ENCODE measurements at regions not wholly inside any gene's neighbourhood (a gene's known extent, or its start where the extent isn't known, plus 50 kb on each side); places are given as distances from the start of the nearest gene placed in this dataset.

- TF ChIP-seq CTCF (IDR thresholded peaks at IDR 0.05; ENCODE audit: insufficient read depth, low read depth, low read length) = no peak
- no peak for TF ChIP-seq EZH2 (IDR thresholded peaks at IDR 0.05; ENCODE audit: insufficient read depth, low read length)
These were observed 98.2 kb upstream of the ESR1 start for GRCh38 chr6:151709329-151709728.
